ENCODE measurements at regions not wholly inside any gene's neighbourhood (a gene's known extent, or its start where the extent isn't known, plus 50 kb on each side); places are given as distances from the start of the nearest gene placed in this dataset.

DNA sequence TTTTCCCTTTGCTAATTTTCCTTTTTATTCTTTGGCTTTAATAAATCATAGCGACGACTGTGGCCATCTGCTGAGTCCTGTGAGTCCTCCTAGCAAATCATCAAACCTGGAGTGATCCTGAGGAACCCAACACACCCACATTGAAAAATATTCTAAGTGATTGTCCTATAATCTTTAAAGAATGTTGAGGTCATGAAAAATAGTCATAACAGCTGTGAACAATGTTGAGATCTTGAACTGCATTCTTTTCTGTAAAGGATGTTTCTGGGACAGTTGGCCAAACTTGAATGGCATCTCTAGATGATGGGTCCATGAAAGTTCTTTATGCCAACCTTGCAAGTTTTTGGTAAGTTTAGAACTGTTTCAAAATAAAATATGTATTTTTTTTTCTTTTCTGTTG is 53.2 kb upstream of the ADAM23 start:
- no peaks in the 10 kb centered on the region for H3K79me1 ChIP-seq (ENCODE audit: insufficient read depth, low read depth, low read length, poor library complexity, severe bottlenecking)
- H2AFZ ChIP-seq (ENCODE audit: low read length) = no peak overlapping the region
- H3K18ac ChIP-seq (ENCODE audit: insufficient read length, low read depth, low read length) = no peak overlapping the region
- no peak overlapping the region for H2BK20ac ChIP-seq (ENCODE audit: low read depth, low read length, poor library complexity, severe bottlenecking)
- H3K79me2 ChIP-seq (ENCODE audit: insufficient read depth, low read length) = no peaks in the 10 kb centered on the region
- no peaks in the 10 kb centered on the region for H3K23me2 ChIP-seq (ENCODE audit: insufficient read length, low read depth, low read length, poor library complexity, severe bottlenecking)
- no peak overlapping the region for H2BK5ac ChIP-seq (ENCODE audit: insufficient read length, low read length)
- DNase-seq = no peak
- H3K4me2 ChIP-seq (ENCODE audit: insufficient read depth, insufficient read length, low read length) = no peak overlapping the region
- Mint-ChIP-seq H3K4me1 (no peaks in the 10 kb centered on the region), H3K27me3 (ENCODE audit: low read depth) (peaks cover 3% of the 10 kb centered on the region; the same call in 1 of the 2 replicates), H3K9me3 (peaks cover 20 to 24% of the 10 kb centered on the region in 2 experiments), H3K36me3 (ENCODE audit: insufficient read depth in 1 of 3, low read depth in 3 of 3) (peaks cover 5 to 22% (median 11%) of the 10 kb centered on the region in 3 experiments), H3K27ac (peak overlapping the region in 1 of 3 experiments; percentile 68; a peak in 1 of 7 replicates), H3K4me3 (no peak overlapping the region)
- H3K4ac ChIP-seq (ENCODE audit: low read depth, low read length) = no peak overlapping the region
- H3K27me3 ChIP-seq (ENCODE audit: insufficient read depth, low read length) = no peaks in the 10 kb centered on the region
- H4K5ac ChIP-seq (ENCODE audit: insufficient read length, low read depth, low read length) = no peak overlapping the region
- H3K56ac ChIP-seq (ENCODE audit: insufficient read length, low read depth, low read length) = no peak overlapping the region
- H3K9me3 ChIP-seq (ENCODE audit: control insufficient read depth, low read depth, low read length) = no peaks in the 10 kb centered on the region
- H3K14ac ChIP-seq (ENCODE audit: insufficient read depth, low read length) = no peak overlapping the region
- H4K20me1 ChIP-seq (ENCODE audit: control insufficient read depth, insufficient read depth, insufficient read length) = no peaks in the 10 kb centered on the region
- no peak overlapping the region for H2BK12ac ChIP-seq (ENCODE audit: insufficient read length, low read depth, low read length)
- no peak overlapping the region for H2BK120ac ChIP-seq (ENCODE audit: low read depth, low read length, poor library complexity, severe bottlenecking)
- no peak overlapping the region for H3T11ph ChIP-seq (ENCODE audit: low read length)
- TF ChIP-seq CTCF (conservative IDR thresholded peaks at IDR 0.05) = no peak
- no peak overlapping the region for H2BK15ac ChIP-seq (ENCODE audit: low read depth, low read length)
- H3K9ac ChIP-seq (ENCODE audit: extremely low read depth, insufficient read length, low read length) = no peak overlapping the region
- no peak overlapping the region for H3K27ac ChIP-seq (ENCODE audit: insufficient read length, low read depth, low read length)
- no peak overlapping the region for H4K91ac ChIP-seq (ENCODE audit: insufficient read length, low read depth, low read length)
- H3K4me1 ChIP-seq (ENCODE audit: insufficient read depth, low read length) = no peaks in the 10 kb centered on the region
- no CpG with 5 or more reads among the region's 2 CpGs for WGBS (ENCODE audit: extremely low coverage, insufficient read length, low lambda C conversion rate)
- no peak overlapping the region for H2AK5ac ChIP-seq (ENCODE audit: insufficient read length, low read length)
- H4K8ac ChIP-seq (replicated peaks; ENCODE audit: insufficient read length, low read depth, low read length) = no peak overlapping the region
- no peak overlapping the region for H3K23ac ChIP-seq (ENCODE audit: insufficient read length, low read depth, low read length)
